Activated CD4-positive, alpha-beta memory T cell treated with anti-CD3 and anti-CD28 coated beads, Interleukin-2, amount 10 ng/mL, durations not matched to agents 7 days and 5 days (primary cell): ENCODE measurements at regions not wholly inside any gene's neighbourhood (a gene's known extent, or its start where the extent isn't known, plus 50 kb on each side); places are given as distances from the start of the nearest gene placed in this dataset.

Experiments used
- CTCF ChIA-PET: fragments of 350-600 bp; sonication (Branson Sonifier 250); formaldehyde crosslinking; loops from one replicate; lab custom pipeline; 2021; ENCODE audit warnings: antibody characterized with exemption, inconsistent platforms; lab: Charles Lee
- POLR2A ChIA-PET: fragments of 350-600 bp; sonication (Branson Sonifier 250); formaldehyde crosslinking; loops from one replicate; lab custom pipeline; 2021; ENCODE audit warnings: antibody characterized with exemption; lab: Charles Lee
- DNase-seq: peaks from one replicate; pipeline ENCODE4 v3.0.0-alpha.2; 2020
- H3K27ac Mint-ChIP-seq: one replicate; pipeline ENCODE4 v1.8.0; 2021; ENCODE audit warnings: mild to moderate bottlenecking, mixed read lengths
- H3K27me3 Mint-ChIP-seq: one replicate; pipeline ENCODE4 v1.8.0; 2021; ENCODE audit warnings: mixed read lengths
- H3K36me3 Mint-ChIP-seq: one replicate; pipeline ENCODE4 v1.8.0; 2021; ENCODE audit warnings: low read depth, mixed read lengths
- H3K4me1 Mint-ChIP-seq: one replicate; pipeline ENCODE4 v1.8.0; 2021; ENCODE audit warnings: mixed read lengths
- H3K4me3 Mint-ChIP-seq: one replicate; pipeline ENCODE4 v1.8.0; 2021; ENCODE audit warnings: mild to moderate bottlenecking, mixed read lengths
- H3K9me3 Mint-ChIP-seq: one replicate; pipeline ENCODE4 v1.8.0; 2021; ENCODE audit warnings: mixed read lengths

DNA sequence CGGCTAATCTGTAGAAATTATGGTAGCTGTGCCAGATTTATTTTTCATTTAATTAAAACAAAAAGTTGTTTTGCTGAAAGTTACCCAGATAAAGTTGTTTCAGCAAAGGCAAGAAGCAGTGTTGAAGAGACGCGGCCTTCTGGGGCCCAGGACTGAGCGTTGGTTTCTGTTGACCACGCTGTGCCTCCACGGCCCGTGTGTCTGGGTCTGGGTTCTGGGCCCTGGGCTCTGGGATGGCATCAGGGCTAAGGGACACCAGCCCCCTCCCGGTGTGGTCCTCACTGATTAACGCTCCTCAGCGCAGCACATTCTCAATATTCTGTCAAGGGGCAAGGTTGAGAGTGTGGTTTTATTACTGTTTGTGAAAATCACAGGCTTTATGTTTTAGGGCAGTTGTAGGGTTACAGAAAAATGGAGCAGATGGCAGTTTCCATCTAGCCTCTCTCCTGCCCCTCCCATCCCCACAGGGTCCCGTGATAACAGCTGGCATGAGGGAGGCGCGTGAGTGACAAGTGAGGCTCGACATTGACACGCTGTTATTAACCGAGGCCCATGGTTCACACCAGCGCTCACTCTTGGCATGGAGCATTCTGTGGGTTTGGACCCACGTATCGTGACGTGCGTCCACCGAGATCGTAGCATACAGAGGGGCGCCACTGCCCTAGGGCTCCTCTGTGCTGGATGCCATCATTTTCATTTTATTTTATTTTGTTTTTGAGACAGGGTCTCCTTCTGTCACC is 1231.4 kb downstream of the BRD1 start:
- H3K27me3 Mint-ChIP-seq: no peaks in the 10 kb centered on the region
- ChIA-PET CTCF (no interaction called here), POLR2A (no interaction called here)
- H3K4me1 Mint-ChIP-seq: no peaks in the 10 kb centered on the region
- no peaks in the 10 kb centered on the region for H3K36me3 Mint-ChIP-seq
- no peak overlapping the region for H3K27ac Mint-ChIP-seq
- DNase-seq: no peak
- no peak overlapping the region for H3K4me3 Mint-ChIP-seq
- H3K9me3 Mint-ChIP-seq: peaks cover 3% of the 10 kb centered on the region

DNA sequence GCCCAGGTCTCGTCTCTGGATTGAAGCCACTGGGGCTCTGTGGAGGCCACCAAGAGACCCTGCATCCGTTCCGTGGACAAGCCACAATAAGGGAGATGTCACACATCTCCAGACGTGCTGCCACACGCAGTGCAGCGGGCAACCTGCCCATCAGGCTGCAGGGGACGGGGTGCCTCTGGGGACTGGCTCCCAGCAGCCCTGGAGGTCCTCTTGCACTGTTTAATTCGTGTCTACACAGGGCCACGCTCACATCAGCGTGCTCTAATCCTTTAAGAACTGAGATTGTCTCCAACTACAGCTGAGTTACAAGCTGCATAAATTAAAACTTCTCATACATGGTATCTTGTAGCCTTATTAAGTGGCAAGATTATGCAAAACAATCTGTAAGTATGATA is 1232.2 kb downstream of the BRD1 start:
- no peak for DNase-seq
- CTCF ChIA-PET: no interaction called here
- Mint-ChIP-seq H3K36me3 (no peaks in the 10 kb centered on the region), H3K27me3 (no peaks in the 10 kb centered on the region), H3K4me1 (no peaks in the 10 kb centered on the region), H3K4me3 (no peak overlapping the region), H3K9me3 (no peaks in the 10 kb centered on the region), H3K27ac (no peak overlapping the region)
- POLR2A ChIA-PET: no interaction called here

DNA sequence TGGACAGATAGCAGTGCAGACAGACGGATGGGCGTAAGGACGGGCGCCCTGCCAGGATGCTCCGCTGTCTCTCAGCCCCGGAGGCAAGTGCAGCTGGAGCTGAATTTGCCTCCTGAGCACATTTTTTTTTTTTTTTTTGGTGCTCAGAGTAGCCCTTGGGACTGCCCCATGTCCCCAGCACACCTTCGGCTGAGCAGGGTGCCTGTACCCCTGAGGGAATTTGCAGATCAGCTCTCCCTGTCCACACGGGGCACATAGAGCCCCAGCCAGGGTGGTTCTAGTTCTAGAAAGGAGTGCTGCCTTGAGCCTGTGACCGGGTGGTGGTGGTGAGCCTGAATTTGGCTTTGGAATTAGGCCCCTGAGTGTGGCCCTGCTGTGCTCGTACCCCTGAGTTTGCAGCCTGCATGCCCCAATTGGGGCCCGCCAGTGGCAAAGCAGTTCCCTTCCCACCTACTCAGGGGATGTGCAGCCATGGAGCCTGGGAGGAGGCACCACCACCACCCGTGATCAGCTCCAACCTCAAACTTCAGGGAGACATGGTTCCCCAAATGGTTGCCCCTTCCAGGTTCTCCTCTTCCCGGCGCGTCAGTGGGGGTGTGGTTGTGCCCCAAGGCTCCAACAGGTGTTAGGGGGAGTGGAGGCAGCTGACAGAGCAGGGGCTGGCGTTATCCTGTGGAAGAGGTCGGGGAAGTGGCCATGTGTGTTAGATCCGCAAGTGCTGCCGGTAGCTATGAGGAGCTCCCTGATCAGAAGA is 1232.7 kb downstream of the BRD1 start:
- CTCF ChIA-PET: no interaction called here
- H3K4me3 Mint-ChIP-seq: no peak overlapping the region

DNA sequence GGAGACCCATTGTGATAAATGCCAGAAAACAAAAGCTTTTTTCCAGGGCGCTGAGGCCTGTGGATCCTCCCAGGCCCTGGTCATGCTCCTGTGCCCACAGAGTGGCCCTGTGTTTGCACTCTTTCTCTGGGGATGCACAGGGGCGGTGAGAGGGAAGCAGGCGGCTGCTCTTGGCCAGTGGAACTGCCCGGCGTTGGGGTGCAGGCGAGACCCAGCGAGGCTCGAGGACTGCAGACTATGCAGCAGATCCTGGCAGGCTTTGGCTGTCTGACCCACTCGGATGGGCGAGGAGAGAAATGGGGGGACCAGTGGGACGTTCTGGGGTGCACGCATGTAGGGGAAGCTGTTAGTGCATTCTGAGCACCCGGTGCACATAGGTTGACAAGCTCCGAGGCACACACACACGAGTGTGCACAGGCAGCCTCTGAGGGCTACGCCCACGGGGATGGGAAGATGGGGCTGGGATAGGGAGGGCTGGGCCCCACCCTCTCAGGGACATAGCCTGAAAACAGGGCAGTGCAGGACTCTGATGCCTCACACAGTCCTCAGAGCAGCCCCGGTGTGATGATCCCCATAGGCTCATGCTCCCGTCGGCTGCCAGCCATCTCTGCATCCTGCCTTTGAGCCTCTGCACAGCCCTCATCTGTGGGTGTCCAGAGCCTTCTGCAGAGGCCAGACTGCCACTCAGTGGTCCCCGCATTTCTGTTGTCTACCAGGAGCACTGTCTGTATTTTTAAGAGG is 1233.5 kb downstream of the BRD1 start:
- POLR2A ChIA-PET: no interaction called here

More for the DNA sequence above, 1232.7 kb downstream of the BRD1 start:
- H3K36me3 Mint-ChIP-seq: no peaks in the 10 kb centered on the region
- no peak overlapping the region for H3K27ac Mint-ChIP-seq
- H3K9me3 Mint-ChIP-seq: no peaks in the 10 kb centered on the region
- H3K4me1 Mint-ChIP-seq: no peaks in the 10 kb centered on the region
- no peak for DNase-seq
- no peaks in the 10 kb centered on the region for H3K27me3 Mint-ChIP-seq
- POLR2A ChIA-PET: no interaction called here

DNA sequence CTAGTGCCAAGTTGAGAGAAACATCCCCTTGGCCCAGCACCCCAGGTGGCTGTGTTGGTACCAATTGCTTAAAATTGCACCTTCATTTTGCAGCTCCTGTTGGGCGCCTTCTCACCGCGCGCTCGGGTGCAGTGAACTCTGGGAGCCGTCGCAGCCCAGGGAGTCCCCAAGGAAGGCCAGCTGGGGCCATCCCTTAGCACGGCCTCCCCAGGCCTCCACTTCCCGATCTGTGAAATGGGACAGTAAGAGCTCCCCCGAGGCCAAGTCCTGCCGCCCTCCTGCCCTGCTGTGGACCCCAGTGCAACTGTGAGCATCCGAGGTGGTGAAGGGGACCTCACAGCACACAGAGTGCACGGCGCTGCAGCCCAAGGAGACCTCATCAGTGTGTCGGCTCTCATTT is 1234.1 kb downstream of the BRD1 start:
- no peak for DNase-seq
- no peak overlapping the region for H3K4me3 Mint-ChIP-seq
- CTCF ChIA-PET: no interaction called here
- H3K4me1 Mint-ChIP-seq: no peaks in the 10 kb centered on the region
- H3K27ac Mint-ChIP-seq: no peak overlapping the region
- no peaks in the 10 kb centered on the region for H3K36me3 Mint-ChIP-seq
- POLR2A ChIA-PET: no interaction called here
- H3K9me3 Mint-ChIP-seq: no peaks in the 10 kb centered on the region
- H3K27me3 Mint-ChIP-seq: no peaks in the 10 kb centered on the region

More for the DNA sequence above, 1233.5 kb downstream of the BRD1 start:
- H3K27me3 Mint-ChIP-seq: no peaks in the 10 kb centered on the region
- CTCF ChIA-PET: no interaction called here
- DNase-seq: no peak
- H3K9me3 Mint-ChIP-seq: no peaks in the 10 kb centered on the region
- H3K4me1 Mint-ChIP-seq: no peaks in the 10 kb centered on the region
- H3K27ac Mint-ChIP-seq: no peak overlapping the region
- no peaks in the 10 kb centered on the region for H3K36me3 Mint-ChIP-seq
- no peak overlapping the region for H3K4me3 Mint-ChIP-seq

DNA sequence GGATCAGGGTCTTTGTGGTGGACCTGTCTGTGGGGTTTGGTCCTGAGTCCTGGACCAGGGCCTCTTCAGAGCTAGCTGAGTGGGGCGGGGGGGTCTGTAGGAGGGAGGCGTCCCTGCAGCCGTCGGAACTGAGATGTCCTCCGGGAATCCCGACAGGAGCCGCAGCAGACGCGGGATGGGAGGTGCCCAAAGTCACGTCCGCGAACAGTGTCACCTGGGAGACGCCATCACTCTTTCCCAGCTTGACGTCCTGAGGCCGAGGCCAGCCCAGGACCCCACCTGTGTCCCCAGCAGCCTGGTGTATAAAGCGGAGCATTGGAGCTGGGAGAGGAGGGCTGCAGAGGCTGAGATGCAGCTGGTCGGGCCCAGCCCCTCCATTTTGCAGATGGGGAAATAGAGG is 1234.7 kb downstream of the BRD1 start:
- ChIA-PET CTCF (no interaction called here), POLR2A (no interaction called here)
- DNase-seq: no peak
- Mint-ChIP-seq H3K4me1 (no peaks in the 10 kb centered on the region), H3K9me3 (no peaks in the 10 kb centered on the region), H3K27ac (no peak overlapping the region), H3K36me3 (no peaks in the 10 kb centered on the region), H3K4me3 (no peak overlapping the region), H3K27me3 (no peaks in the 10 kb centered on the region)

DNA sequence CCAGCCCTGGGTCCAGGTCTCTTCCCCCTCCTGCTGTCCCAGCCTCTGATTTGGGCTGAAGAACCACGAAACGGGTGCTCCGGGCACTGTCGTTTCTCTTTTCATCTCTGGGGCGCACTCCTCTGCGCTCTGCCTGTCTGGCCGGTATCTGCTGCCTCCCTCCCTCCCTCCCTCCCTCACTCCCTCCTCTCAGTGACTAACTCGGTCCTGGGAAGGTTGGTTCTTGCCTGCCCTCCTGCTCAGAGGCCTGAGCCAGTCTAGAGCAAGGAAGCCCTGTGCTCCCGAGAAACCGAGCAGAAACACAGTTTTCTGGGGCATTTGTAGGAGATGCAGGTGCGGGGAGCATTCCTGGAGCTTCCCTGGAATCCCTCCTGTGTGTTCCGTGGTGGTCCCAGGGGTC is 1235.2 kb downstream of the BRD1 start:
- Mint-ChIP-seq H3K9me3 (no peaks in the 10 kb centered on the region), H3K4me3 (no peak overlapping the region), H3K4me1 (no peaks in the 10 kb centered on the region), H3K36me3 (no peaks in the 10 kb centered on the region), H3K27ac (no peak overlapping the region), H3K27me3 (no peaks in the 10 kb centered on the region)
- ChIA-PET CTCF (no interaction called here), POLR2A (no interaction called here)
- DNase-seq: no peak

DNA sequence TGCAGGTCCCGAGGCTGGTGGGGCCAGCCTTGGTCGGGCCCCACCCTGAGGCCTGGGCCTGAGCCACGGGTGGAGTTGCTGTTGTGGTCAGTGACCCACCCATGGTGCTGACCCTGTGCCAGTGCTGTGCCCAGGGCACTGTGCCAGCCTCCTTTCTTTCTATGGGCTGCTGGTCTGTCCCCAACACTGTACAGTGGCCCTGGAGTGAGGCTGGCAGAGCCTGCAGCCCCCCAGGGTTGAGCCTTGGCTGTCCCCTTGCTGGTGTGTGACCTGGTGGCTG is 1235.7 kb downstream of the BRD1 start:
- CTCF ChIA-PET: no interaction called here
- no peaks in the 10 kb centered on the region for H3K9me3 Mint-ChIP-seq
- POLR2A ChIA-PET: no interaction called here
- H3K27me3 Mint-ChIP-seq: no peaks in the 10 kb centered on the region
- no peaks in the 10 kb centered on the region for H3K36me3 Mint-ChIP-seq
- H3K4me1 Mint-ChIP-seq: no peaks in the 10 kb centered on the region
- H3K4me3 Mint-ChIP-seq: no peak overlapping the region
- DNase-seq: no peak
- no peak overlapping the region for H3K27ac Mint-ChIP-seq

DNA sequence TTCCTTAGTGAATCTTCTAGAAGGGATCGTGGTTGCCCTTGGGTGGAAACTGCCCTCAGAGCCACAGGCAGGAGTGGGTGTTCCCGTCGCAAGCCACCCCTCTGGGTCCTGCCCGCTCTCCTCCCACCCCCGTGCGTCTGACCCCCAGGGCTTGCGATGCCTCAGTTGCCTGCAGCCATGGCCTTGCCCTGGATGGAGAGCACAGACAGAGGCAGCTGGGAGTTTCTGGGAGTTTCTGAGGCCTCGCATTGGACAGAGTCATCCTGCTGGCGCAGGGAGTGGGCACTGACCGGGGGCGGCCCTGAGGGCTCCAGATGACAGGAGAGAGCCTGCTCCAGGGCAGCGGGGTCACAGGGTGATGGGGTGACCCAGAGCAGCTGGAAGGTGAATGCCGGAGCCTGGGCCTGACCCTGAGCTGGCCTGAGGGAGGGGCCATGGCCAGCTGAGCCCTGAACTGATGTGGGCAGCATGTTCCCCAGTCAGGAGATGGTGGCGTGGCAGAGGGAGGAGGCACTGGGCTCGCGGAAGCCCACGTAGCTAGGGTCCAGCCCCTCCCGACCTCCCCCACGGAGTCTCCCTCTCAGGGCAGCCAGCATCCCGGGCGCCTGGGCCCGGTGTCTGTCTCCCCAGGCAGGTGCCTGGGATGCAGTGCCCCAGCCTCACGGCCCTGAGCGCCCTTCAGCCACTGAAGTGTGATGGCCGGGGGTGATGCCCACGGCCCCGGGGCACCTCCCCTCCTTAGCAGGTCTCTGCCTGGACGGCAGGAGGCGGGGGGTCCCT is 1236.2 kb downstream of the BRD1 start:
- Mint-ChIP-seq H3K4me1 (no peaks in the 10 kb centered on the region), H3K27ac (no peak overlapping the region), H3K4me3 (no peak overlapping the region), H3K9me3 (no peaks in the 10 kb centered on the region), H3K36me3 (no peaks in the 10 kb centered on the region), H3K27me3 (no peaks in the 10 kb centered on the region)
- CTCF ChIA-PET: no interaction called here
- DNase-seq: no peak
- POLR2A ChIA-PET: no interaction called here

DNA sequence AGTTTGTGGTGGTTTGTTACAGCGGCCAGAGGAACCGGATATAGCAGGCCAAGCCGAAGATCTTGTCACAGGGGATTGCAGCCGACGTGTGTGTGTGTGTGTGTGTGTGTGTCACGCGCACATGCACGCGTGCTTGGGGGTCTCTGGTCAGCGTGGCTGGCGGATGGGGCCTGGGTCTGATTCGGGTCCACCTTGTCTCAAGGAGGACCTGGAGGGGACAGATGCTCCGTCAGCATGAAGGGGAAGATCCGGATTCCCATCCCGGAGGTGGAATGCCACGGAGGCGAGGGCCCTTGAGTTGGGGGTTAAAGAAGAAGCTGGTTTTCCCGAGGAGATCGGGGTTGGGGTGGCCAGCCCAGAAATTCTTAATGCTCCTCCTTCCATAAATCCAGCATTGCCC is 1237.8 kb downstream of the BRD1 start:
- Mint-ChIP-seq H3K4me1 (no peaks in the 10 kb centered on the region), H3K9me3 (no peaks in the 10 kb centered on the region), H3K27ac (no peak overlapping the region), H3K36me3 (no peaks in the 10 kb centered on the region), H3K4me3 (no peak overlapping the region), H3K27me3 (no peaks in the 10 kb centered on the region)
- DNase-seq: no peak
- CTCF ChIA-PET: no interaction called here
- POLR2A ChIA-PET: no interaction called here

DNA sequence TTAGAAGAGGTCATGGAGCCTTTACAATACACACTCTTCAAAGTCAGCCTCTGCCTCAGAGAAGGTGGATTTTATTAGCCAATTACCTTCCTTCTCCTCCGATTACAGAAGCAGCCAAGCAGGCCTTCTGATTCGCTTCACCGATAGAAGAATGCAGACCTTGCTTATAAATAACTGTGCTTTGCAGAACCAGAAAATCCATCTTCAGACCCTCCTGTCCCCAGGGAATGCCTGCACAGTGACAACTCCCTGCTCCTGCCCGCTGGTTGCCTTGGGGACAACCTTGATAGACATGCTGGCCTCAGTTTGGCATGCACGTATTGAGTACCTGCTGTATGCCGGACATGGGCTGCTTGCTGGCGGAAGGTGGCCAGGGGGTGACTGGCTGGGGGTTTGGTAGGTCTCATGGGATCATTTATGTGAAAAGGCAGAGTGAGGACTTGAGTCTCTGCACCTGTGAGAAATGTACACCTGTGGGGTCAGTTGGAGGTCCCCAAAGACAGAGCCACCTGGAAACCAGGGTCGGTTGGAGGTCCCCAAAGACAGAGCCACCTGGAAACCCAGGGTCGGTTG is 1238.7 kb downstream of the BRD1 start:
- Mint-ChIP-seq H3K4me1 (no peaks in the 10 kb centered on the region), H3K27me3 (no peaks in the 10 kb centered on the region), H3K4me3 (no peak overlapping the region), H3K36me3 (no peaks in the 10 kb centered on the region), H3K27ac (no peak overlapping the region), H3K9me3 (no peaks in the 10 kb centered on the region)
- CTCF ChIA-PET: no interaction called here
- DNase-seq: no peak
- POLR2A ChIA-PET: no interaction called here

DNA sequence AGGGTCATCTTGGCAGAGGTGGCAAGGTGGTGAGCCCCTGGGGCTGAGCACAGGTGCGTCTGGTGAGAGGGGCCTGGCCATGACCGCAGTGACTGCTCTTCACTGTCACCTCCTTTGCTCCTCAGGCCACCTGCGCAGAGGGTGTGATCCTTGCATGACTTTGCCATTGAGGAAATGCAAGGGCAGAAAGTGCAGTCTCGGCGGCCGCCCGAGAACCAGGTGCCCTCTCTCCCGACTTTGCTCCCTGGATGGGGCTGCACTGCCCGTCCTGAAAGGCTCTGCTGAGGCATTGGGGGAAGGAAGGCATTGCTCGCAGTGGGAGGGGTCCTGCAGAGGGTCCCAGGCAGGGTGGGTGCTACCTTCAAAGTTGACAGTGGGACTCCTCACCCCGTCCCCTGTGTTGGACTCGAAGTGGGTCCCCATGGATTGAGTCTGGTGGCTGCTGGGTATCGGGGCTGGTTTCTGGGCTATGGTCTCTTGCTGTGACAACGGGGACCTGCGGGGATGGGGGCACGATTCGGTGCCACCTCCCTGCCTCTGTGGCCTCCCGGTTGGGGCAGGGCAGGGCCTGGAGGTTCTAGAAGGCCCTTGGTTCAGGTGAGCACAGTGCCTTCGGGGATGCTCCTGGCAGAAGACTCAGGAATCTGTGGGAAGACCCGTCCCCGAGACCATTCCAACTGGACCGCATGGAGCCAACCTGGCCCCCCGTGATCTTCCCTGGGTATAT is 1239.4 kb downstream of the BRD1 start:
- no peak for DNase-seq
- ChIA-PET POLR2A (no interaction called here), CTCF (no interaction called here)
- Mint-ChIP-seq H3K4me3 (no peak overlapping the region), H3K27me3 (no peaks in the 10 kb centered on the region), H3K4me1 (no peaks in the 10 kb centered on the region), H3K36me3 (no peaks in the 10 kb centered on the region), H3K27ac (no peak overlapping the region), H3K9me3 (no peaks in the 10 kb centered on the region)
